ENCODE measurements at regions not wholly inside any gene's neighbourhood (a gene's known extent, or its start where the extent isn't known, plus 50 kb on each side); places are given as distances from the start of the nearest gene placed in this dataset.
A peak's percentile ranks its signal among the peaks of the same experiment; 100 is the strongest.
"Not testable (repeated sequence)": the region's sequence is repeated elsewhere in the genome, so short reads cannot be mapped to it uniquely, and the experiment has no call there.

DNA sequence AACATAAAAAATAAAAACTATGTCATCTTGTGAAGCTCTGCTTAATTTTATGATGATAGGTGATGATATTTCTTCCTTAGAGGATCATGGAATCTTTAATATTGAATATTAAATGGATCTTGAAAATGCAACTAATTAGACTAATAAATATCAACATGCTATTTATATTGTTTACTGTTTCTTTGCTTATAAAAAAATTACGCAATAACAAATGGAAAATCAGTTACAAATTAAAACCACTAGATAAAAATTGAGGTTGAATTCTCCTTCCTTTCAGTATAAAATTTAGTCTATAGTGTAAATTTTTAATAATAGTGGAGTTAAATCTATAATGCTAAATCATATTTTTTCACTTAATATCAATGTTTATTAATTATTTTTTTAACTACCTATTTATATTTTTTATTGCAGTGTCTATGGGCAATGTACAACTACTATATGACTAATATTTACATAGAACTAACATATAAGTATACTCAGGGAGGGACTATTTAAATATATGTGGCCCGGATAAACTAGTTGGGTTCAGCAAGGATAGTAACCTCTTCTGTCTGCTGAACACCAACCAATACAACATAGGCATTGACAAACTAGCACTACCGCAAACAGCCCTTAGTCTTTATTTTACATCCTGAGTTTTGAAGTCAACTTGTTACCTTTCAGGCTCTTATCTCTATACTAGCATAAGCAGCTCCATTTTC is 628.0 kb downstream of the EFNB2 start:
- DNase-seq, result no peak

DNA sequence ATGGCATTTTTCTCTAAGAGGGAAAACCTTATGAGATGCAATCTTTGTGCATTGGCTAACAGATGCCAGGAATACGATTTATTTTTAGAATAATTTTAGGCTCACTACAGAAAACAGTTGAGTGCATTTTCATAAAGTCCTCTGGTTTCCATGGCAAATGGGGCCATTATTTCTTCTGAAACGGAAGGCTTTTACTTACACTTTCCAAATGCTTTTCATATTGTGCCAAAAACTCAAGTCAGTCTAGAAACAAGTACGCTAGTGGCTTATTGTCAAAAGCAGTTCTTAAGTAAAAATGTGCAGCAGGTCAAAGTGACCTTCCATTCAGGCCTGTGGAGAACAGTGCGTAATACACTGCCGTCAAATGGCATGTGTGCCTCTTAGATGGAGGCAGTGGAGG is 628.7 kb downstream of the EFNB2 start:
- DNase-seq, result no peak

DNA sequence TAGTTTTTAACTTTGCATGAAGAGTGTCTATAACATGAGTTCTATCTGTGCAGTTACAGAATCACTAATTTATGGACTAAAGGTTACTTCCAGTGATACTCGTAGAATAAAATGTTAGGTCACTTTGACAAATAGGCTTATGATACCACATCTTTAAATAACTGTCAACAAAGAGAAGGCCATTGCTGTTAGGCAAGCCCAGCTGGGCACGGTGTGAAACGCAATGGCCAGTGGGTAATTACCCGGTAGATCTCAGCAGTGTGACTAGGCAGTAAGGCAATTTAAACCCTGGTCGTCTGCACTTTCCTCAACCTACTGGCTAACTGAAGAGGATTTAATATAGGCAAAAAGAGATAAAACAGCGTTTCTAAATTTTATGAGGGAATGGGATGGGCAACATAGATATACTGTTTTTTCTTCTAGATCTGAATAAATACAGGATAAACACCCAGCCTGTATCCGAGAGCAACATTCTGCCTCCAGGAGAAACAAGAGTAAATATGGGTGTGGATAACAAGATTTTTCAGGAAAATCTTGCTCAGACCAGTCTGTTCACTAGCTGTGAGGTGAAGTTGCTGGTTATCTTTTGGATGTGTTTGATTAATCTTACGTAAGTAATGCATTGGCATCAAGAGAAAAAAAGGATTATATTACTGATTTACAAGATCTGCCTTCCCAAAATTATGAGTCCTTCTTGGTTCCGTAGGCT is 631.3 kb downstream of the EFNB2 start:
- DNase-seq, result no peak

DNA sequence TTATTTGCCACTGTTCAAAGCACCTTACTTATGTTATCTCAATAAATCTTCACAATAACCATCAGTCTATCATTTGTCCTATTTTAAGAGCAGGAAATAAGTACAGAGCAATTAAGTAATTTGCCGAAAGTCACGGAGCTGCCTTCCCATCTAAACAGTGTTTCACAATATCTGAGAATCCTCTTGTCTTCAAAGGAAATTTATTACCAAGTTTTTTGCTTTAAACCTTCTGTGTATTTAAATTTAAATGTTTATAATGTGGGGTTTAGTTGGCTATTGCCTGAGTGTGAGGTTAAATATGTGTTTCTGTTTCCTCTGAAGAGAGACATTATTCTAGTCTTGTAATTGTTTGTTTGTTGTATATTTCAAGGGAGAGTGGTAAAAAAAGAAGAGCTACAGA is 633.1 kb downstream of the EFNB2 start:
- DNase-seq, result peak; percentile 16

DNA sequence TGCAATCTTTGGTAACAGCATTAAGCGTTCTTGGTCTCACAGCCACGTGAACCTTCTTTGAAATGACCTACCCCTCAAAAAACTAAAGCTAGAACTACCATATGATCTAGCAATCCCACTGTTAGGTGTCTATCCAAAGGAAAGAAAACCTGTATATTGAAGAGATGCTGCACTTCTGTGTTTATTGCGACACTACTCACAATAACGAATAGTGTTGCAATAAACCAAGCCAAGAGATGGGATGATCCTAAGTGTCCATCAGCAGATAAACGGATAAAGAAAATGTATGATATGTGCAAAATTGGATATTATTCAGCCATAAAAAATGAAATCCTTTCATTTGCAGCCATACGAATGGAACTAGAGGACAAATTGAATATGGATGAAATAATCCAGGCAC is 637.9 kb downstream of the EFNB2 start:
- DNase-seq, result no peak

DNA sequence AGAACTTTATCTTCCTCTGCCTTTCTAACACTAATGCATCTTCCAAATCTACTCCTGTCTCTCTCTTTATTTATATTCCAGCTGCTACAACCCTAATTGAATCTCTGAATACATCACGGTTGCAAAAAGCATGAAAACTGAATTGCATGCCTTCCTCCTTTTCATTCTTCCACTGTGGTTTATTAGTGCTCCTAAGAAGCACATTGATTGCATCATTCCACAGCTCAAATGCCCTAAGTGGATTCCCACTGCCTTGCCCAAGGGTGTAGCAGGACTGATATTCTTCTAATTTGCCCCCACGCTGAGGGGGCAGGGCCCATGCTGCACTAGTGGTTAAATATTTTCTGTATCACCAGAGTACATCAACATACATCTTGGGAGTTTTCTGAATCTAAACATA is 640.8 kb downstream of the EFNB2 start:
- DNase-seq, result peak; percentile 36

DNA sequence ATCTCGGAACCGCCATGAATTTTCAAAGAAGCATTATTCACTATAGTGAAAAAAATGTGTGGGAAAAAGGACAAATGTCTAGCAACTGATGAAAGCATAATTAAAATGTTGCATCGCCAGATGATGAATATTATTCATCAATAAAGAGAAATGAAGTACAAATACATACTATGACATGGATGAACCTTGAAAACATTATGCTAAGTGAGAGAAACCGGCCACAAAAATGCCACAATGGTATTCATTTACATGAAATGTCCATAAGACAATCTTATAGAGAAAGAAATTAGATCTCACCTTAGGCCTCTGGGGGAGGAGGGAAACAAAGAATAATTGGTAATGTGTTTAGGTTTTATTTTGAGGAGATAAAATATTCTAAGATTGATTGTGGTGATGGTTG is 645.0 kb downstream of the EFNB2 start:
- DNase-seq, result no peak

DNA sequence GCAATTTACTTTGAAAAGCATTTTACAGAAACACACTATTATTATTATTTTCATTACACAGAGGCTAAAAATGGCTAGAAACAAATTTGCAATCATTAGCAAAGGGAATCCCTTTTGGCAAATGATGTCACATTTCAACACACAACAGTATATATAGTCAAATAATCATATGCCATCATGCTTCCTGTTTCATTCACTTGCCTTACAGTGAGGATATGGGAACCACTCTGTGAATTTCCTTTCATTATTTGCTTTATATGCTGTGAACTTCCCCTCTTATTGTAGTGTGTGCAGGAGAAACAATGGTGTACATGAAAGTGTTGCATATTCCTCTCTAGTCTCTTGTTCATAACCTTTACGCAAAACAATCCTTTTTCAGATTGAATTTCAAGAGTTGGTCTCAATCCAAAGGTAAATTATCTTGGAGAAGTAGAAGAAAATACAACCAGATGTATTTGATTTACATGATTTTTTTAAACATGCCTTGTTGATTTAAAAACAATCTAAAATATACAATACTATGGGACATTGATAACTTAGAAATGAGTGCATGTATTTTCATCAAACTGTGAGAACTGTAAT is 657.3 kb downstream of the EFNB2 start:
- peak; percentile 12 for DNase-seq

DNA sequence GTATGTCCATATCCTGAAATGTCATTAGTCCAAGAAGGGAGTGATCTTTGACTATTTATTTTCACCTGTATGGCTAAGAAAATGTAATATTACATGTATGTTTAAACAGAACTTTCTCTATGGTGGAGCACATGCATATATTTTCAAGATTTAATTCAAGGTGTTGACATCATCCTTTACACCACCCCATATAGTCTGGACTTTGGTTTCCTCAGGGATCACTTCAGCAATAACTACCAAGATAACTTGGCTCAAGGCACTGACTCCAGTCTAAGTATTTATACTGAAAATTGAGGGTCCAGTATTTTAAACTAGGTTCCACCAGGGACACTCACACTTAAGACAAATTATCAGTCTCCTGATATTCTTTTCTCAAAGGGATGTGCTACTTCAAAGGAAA is 660.6 kb downstream of the EFNB2 start:
- no peak for DNase-seq

DNA sequence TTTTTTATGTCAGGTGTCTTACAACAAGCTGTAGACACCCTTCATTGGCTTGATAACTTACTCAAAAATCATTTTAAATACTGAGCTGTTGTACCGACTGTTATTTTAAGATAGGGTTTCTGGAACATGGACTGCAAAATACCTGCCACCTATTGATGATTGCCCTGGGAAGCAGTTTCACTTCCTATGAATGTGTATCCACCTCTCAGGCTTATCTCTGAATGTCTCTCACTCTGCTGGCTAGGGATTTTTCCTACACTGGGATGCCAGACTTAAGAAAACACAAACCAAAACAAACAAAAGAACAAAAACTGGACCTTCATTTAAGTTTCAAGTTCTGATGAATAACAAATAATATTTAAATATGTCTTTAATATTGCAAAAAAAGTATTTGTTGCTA is 663.7 kb downstream of the EFNB2 start:
- DNase-seq, result no peak

DNA sequence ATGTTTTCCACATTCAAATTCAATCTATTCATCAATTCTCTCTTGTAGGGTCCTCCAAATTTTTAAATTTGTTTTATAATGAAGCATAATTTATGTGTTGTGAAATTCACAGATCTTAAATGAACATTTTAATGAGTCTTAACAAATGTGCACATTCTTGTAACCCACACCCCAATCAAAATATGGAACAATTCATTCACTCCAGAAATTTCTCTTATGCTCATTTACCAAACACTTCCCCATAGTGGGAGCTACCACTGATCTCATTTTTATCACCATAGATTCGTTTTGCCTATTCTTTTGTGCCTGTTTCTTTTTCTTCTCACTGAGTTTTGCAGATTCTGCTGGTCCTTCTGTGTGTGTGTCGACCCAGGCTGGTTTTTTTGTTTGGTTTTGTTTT is 664.1 kb downstream of the EFNB2 start:
- no peak for DNase-seq

DNA sequence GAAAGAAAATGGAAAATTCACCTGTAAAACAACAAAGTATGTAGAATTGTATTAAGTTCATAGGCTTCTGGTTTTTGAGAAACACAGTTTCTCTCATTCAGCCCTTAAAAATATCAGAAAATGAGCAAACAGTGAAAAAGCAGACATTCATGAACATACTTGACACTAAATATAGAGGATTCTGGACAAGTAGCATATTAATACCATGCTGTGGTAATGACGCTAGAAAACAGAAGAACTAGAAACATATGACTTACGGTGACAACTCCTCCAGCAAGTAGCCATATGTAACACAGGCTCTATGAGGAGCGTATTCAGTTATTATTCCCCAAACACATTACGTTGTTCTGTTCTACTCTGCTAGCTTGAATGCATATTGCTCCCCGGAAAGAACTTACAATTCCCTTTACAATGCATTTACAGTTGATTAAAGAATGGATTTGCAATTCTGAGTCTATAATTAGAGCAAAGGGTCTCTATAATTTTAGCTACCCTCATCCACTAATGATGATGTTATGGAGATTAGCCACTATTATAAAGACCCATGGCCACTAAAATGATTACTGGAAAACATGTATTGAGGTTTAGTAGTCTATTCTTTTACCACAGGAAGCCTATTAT is 672.1 kb downstream of the EFNB2 start:
- no peak for DNase-seq

DNA sequence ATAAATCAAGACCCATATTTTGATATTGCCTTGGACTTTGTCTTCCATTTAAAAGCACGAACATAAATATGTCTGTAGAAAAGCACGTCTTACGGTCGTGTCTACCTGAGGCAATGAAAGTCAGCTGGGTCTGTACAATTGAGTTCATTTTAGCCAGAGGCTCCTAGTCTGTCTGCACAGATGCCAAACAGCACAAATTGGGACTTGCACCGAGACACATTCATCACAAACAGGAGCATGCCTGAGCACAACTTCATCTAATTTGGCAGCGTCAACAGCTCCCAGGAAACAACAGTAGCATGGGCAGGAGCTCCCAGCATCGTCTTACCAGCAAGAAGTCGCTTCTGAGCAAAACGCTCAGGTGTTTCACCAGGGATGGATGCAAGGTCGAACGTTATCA is 687.0 kb downstream of the EFNB2 start:
- DNase-seq, result no peak

DNA sequence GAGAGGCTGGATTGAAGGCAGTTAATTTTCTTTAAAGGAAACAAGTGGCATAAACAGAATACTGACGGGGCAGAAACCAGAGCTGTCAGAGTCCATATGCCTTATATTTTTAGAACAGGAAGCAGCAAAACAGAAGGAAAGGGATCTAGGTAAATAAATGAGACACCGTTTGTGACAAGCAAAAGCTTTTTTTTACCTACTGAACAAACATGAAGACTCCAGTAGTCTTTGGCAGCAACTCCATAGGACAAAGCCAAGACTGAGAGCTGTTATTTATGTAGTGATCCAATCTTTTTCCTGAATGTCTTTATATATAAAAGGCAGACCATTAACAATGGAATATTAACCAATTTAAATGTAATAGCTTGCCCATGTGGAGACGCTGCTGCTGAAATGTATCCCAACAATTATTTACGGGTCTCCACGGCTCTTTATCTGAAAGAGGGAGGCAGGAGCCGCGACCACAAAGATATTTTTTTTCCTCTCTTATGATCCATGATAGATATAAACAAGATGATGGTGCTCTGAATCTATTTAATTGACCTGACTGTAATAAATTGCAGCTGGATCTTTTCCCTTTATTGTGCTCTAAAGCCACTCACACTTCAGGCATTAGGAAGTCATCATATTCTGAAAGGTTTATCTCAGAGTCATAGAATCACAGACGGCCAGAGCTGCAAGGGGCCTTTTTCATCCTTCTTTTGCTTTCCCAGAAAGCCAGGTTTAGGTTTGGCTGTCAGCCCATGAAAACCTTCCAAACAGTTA is 687.8 kb downstream of the EFNB2 start:
- no peak for DNase-seq

DNA sequence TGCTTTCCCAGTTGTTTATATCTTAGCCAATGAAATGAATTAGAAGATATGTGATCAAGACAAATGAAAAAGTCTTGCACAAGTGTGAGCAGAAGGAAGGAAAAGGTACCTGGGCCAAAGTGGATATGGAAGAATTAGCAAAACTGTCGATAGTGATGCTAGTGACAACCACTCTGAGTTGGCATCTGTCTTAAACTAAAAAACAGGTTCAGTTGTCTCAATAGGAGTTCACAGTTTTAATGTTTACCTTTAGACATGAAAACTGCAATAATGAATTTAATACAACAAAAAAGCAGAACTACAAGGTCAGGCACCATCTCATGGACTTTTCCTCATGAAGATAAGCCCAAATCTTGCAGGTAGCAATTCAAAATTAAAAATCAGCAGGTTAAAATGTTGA is 688.5 kb downstream of the EFNB2 start:
- no peak for DNase-seq

DNA sequence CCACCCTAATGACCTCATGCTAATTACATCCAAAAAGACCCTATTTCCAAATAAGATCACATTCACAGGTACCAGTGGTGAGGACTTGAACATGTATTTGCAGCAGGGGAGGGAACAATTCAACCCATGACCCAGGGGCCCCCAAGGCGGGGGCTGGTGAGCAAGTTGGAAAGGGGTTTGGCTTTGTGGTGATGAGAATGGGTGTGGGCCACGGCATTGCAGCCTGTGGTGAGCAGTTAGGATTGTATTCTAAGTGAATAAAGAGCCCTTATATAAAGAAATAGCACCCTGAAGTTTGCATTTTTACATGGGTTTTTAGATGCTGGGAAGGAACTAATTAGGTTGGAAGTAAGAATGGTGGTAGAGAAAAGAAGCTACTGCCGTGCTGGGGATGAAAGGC is 694.2 kb downstream of the EFNB2 start:
- no peak for DNase-seq

DNA sequence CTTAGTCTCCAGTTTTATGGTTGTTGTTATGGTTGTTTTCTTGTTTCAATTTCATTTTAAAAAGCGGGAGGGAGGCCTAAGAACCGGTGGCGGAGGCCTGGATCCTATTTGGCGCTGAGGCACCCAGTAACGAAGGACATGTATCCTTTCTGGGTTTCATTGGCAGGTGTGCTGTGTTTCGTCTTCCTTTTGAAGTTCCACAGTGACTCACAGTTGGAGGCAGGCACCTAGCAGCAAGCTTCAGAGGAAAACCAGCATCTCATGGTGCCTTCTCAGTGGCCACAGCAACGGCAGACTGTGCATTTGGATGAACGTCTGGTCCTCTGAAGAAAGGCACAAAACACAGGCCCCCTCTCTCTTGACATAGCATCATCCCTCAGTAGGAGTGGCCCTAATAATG is 697.2 kb downstream of the EFNB2 start:
- no peak for DNase-seq

DNA sequence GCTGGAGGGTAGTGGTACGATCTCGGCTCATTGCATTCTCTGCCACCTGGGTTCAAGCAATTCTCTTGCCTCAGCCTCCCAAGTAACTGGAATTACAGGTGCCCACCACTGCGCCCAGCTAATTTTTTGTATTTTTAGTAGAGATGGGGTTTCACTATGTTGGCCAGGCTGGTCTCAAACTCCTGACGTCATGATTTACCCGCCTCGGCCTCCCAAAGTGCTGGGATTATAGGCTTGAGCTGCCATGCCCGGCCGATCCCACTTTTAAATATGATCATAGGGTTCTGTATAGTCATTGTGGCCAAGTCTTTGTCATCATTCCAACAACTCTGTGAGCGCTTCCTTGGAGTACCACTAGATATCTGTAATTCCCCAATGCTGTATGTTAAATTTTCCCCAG is 698.2 kb downstream of the EFNB2 start:
- DNase-seq, result not testable (repeated sequence)

DNA sequence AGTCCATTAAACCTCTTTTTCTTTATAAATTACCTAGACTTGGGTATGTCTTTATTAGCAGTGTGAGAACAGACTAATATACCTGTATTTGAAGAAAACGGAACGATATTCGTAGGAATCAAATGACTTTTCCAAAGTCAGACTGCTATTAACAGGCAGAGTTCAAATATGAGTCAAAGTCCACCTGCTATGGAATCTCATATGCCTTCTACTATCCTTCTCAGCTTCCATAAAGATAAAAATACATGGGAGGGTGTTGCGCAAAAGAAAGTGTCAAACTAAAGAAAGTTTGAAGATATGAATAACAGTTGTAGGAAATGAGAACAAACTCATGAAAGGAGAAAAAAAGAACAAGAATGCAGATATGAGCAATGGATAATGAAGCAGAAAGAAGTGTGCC is 704.6 kb downstream of the EFNB2 start:
- no peak for DNase-seq

DNA sequence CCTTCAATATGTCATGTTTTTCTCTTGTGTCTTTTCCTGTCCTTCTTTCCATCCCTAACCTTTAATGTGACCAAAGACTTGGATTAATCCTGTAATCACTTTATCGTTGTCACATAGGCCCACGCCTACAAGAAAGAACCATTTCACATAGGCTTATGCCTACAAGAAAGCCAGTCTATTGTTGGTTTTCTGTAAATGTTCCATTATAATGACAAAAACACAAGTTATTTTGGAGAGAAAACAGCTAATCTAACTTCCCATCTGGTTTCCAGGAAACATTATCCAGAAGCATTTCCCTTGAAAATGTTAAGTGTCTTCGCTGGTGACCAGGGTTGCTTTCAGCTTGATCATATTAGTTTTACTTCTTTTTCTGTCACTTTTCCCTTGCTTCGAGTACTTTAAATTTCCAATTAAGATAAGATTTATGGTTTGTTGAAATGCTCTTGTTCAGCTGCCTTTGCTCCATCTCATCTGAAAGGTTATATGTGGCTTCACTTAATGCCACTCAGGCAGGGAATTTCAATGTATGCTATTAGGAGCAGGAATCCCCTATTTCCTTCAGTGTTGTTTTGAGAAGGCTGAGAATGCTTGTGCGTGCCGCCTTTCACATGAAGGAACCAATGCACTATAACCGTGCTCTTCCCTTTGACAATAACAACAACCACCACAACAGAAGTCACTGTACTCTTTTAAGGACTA is 708.2 kb downstream of the EFNB2 start:
- no peak for DNase-seq

DNA sequence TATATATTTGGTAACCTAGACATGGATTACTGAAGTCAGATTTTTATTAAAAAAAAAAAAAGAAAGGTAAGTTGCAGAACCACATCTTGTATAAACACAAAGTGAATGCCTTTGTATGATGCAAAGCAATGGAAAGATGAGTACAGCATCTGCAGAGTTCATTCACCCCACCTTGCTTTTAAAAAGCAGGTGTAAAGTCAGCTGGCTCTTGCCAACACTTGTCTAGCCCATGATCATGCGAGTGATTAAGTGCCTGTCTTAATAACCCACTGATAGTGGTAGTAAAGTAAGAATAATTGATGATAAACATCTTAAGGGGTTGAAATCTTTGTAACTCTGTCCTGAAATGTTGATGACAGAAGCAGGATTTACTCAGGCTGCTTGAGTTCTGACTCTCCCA is 710.4 kb downstream of the EFNB2 start:
- DNase-seq, result no peak

DNA sequence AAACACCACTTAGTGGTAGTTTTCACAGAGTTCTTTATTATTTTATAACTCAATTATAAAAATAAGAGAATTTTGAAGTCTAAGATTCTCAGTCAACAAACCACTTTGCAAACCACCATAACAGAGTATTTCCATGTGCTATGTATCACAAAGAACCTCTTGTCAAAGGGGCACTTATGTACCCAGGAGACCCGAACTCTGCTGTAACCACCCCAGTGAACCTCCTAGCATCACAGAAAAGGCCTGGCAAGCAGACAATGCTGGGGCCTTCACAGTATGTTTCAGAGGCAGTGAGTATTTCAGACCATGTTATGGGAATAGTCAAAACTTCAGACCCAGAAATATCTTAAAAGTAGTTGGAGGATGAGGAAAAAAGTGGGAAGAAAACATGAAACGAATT is 714.1 kb downstream of the EFNB2 start:
- no peak for DNase-seq

DNA sequence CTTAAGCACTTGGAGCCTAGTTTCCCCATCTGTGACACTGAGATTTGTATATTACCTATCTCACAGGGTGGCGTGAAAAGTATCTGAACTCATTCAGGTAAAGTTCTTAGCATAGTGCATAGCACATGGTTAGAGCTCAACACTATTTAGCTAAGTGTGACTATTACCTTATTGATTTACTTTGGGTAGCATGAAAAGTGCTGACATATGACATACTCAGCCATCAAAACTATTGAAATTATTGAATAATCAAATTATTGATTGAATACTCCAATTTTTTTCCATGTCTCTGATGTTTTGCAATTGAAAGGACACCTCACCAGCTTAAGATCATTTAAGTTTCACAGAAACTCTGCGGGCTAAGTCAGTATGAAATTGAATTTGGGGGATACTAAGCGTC is 715.0 kb downstream of the EFNB2 start:
- DNase-seq, result no peak

Data from MV-4-11 (cell line).